GM19455 (cell line): ENCODE measurements at regions not wholly inside any gene's neighbourhood (a gene's known extent, or its start where the extent isn't known, plus 50 kb on each side); places are given as distances from the start of the nearest gene placed in this dataset.
"Not testable (repeated sequence)": the region's sequence is repeated elsewhere in the genome, so short reads cannot be mapped to it uniquely, and the experiment has no call there.

Experiments used
- ATAC-seq: cut with Tn5 transposase; IDR thresholded peaks from one replicate; pipeline ENCODE4 v1.9.1; 2021; ENCODE audit not compliant: unreplicated experiment

GRCh38 chr10:63003816-63004453 lies 129.2 kb upstream of the NRBF2 start:
- no peak for ATAC-seq

- no peak for ATAC-seq
These were observed 136.2 kb upstream of the NRBF2 start for GRCh38 chr10:62996925-62997324.

- ATAC-seq: no peak
These were observed 136.6 kb upstream of the NRBF2 start for GRCh38 chr10:62996516-62996915.

GRCh38 chr10:62993121-62993520 lies 140.0 kb upstream of the NRBF2 start:
- no peak for ATAC-seq

- no peak for ATAC-seq
These were observed 140.9 kb upstream of the NRBF2 start for GRCh38 chr10:62992145-62992721.

- ATAC-seq: no peak
These were observed 143.0 kb upstream of the NRBF2 start for GRCh38 chr10:62990126-62990525.

- ATAC-seq: no peak
These were observed 147.1 kb upstream of the NRBF2 start for GRCh38 chr10:62985807-62986600.

- no peak for ATAC-seq
These were observed 152.0 kb upstream of the NRBF2 start for GRCh38 chr10:62981096-62981495.

GRCh38 chr10:62980687-62981086 lies 152.4 kb upstream of the NRBF2 start:
- no peak for ATAC-seq

GRCh38 chr10:62979921-62980320 lies 153.2 kb upstream of the NRBF2 start:
- no peak for ATAC-seq

- ATAC-seq: no peak
These were observed 154.6 kb upstream of the NRBF2 start for GRCh38 chr10:62978482-62978881.

GRCh38 chr10:62974795-62975194 lies 158.3 kb upstream of the NRBF2 start:
- ATAC-seq: not testable (repeated sequence)

GRCh38 chr10:62972103-62972502 lies 155.9 kb upstream of the EGR2 start:
- ATAC-seq: no peak

- no peak for ATAC-seq
These were observed 147.9 kb upstream of the EGR2 start for GRCh38 chr10:62964026-62964425.

- ATAC-seq: no peak
These were observed 145.9 kb upstream of the EGR2 start for GRCh38 chr10:62961951-62962523.

GRCh38 chr10:62960416-62960815 lies 144.2 kb upstream of the EGR2 start:
- no peak for ATAC-seq

GRCh38 chr10:62959553-62959952 lies 143.4 kb upstream of the EGR2 start:
- ATAC-seq: no peak

- no peak for ATAC-seq
These were observed 142.8 kb upstream of the EGR2 start for GRCh38 chr10:62958980-62959379.

GRCh38 chr10:62946278-62946677 lies 130.1 kb upstream of the EGR2 start:
- ATAC-seq: no peak

GRCh38 chr10:62939698-62940097 lies 123.5 kb upstream of the EGR2 start:
- no peak for ATAC-seq

- ATAC-seq: no peak
These were observed 122.5 kb upstream of the EGR2 start for GRCh38 chr10:62938672-62939071.

- ATAC-seq: no peak
These were observed 121.5 kb upstream of the EGR2 start for GRCh38 chr10:62937674-62938073.
